GM12874 (cell line): ENCODE measurements at regions not wholly inside any gene's neighbourhood (a gene's known extent, or its start where the extent isn't known, plus 50 kb on each side); places are given as distances from the start of the nearest gene placed in this dataset.

Experiments used
- TF ChIP-seq, protein P1 (sequence below): IDR thresholded peaks from 2 replicates; pipeline ENCODE4 v1.5.1; 2011; ENCODE audit warnings: low read depth, mild to moderate bottlenecking, control low read depth, low read length, moderate library complexity; ENCODE audit not compliant: insufficient read depth

DNA sequence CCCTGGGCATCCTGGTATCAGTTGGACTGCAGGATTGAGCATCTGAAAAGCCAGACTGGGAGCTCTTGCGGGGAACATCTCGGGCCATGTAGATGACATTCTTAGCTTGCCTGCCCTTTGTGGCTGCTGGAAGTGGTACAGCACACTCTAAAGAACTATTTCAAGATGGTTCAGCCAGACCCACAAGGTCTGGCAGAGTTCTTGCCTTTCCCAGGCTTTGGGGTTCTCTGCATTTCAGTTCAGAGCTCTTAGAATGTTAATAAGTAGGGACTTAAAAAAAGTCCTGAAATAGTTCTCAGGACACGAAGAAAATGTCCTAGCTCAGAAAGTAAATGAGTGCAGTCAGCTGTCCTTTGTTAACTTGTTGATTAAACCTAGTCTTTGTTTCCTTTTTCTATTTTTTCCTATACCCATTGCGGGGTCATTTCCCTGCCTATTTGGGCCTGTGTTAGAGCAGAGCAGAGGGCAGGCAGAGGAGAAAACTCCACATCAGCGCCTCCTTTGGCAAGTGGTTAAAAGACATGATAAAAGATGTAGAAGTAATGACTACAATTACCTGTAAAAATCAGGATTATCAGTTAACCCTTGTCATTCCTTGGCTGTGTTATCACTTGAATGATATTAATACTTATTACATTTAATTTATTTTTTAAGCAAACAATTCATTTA lies 291.5 kb downstream of the ZSWIM6 start:
- TF ChIP-seq, protein P1, sequence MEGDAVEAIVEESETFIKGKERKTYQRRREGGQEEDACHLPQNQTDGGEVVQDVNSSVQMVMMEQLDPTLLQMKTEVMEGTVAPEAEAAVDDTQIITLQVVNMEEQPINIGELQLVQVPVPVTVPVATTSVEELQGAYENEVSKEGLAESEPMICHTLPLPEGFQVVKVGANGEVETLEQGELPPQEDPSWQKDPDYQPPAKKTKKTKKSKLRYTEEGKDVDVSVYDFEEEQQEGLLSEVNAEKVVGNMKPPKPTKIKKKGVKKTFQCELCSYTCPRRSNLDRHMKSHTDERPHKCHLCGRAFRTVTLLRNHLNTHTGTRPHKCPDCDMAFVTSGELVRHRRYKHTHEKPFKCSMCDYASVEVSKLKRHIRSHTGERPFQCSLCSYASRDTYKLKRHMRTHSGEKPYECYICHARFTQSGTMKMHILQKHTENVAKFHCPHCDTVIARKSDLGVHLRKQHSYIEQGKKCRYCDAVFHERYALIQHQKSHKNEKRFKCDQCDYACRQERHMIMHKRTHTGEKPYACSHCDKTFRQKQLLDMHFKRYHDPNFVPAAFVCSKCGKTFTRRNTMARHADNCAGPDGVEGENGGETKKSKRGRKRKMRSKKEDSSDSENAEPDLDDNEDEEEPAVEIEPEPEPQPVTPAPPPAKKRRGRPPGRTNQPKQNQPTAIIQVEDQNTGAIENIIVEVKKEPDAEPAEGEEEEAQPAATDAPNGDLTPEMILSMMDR: no peak

GRCh38 chr5:61624553-61625136 lies 292.6 kb downstream of the ZSWIM6 start:
- TF ChIP-seq, protein P1: no peak

DNA sequence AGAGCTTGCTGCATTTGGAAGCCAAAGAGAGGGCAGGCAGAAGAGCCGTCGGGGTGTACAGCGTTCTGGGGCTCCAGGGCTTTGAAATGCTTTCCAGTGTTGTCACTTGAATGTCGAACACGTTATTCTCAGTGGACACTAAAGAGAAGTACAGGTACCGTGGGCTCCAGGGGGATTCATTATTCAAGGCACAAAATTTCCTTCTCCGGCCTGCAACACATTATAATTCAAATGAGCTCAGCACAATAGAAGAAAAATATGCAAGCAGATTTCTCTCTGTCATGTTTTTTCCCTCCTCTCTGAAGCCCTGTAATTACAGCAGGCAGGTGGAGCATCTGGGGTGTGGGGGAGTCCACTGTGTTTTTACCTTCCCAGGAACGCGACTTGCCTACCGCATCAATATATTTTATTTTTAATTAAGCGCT lies 293.1 kb downstream of the ZSWIM6 start:
- TF ChIP-seq, protein P1: no peak

- TF ChIP-seq, protein P1: no peak
These were observed 293.9 kb downstream of the ZSWIM6 start for GRCh38 chr5:61625681-61626621.

GRCh38 chr5:61626639-61627282 lies 294.7 kb downstream of the ZSWIM6 start:
- TF ChIP-seq, protein P1: no peak

DNA sequence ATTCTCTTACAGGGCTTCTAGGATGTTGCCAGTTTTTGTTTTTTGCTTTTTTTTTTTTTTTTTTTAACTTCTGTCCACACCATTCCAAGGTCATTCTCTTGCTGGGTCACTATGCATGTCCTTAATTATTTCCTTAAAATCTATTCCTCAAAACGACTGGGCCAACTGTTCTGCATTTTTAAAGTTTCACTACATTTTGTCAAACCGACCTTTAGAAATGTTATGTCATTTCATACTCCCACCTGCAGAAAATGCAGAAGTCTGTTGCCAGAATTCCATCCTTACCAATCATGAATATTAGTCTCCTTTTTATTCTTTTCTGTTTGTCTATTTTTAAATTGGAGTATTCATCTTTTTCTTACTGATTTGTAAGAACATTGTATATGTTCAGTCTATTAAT lies 295.5 kb downstream of the ZSWIM6 start:
- TF ChIP-seq, protein P1: no peak

GRCh38 chr5:61630908-61631307 lies 298.9 kb downstream of the ZSWIM6 start:
- TF ChIP-seq, protein P1: no peak
